Bronchial epithelial cell (primary cell): ENCODE measurements at regions not wholly inside any gene's neighbourhood (a gene's known extent, or its start where the extent isn't known, plus 50 kb on each side); places are given as distances from the start of the nearest gene placed in this dataset.

Experiments used
- DNase-seq: peaks from one replicate; pipeline ENCODE4 v3.0.0-alpha.2; 2010; ENCODE audit warnings: low read depth
- FAIRE-seq: peaks from 2 replicates; lab custom pipeline; 2011; peaks lifted over from hg19 to GRCh38; lab: Jason Lieb, UNC
- H3K27me3 ChIP-seq: 2 replicates; pipeline ENCODE4 v1.5.1; 2011; ENCODE audit warnings: low read length; ENCODE audit not compliant: control insufficient read depth, insufficient read depth
- H3K36me3 ChIP-seq: 2 replicates; pipeline ENCODE4 v1.5.1; 2011; ENCODE audit warnings: low read length; ENCODE audit not compliant: control insufficient read depth, insufficient read depth
- H3K4me3 ChIP-seq: 2 replicates; pipeline ENCODE4 v1.5.1; 2011; ENCODE audit warnings: mild to moderate bottlenecking, low read depth, low read length, control low read depth
- TF ChIP-seq, protein P1 (sequence below): IDR thresholded peaks from 2 replicates; pipeline ENCODE4 v1.5.1; 2011; ENCODE audit warnings: mild to moderate bottlenecking, moderate library complexity, low read length, control low read depth, inconsistent platforms; ENCODE audit not compliant: insufficient read depth, severe bottlenecking

DNA sequence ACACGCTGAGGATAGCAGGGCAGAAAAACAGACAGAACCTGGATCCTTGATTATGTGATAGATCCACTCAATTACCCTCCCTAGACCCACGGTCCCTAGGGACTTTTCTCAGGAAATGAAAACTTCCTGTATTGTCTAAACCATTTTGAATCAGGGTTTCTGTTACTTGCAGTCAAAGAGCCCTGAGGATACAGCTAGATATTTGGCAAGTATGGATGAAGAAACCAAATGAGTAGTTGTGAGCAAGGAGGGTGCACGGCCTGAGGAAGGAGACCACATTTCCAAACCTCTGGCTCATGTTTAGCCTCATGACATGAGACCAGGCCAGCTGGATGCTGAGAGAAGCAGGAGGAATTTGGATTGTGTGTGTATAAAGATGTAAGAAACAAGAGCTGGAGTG, 91.6 kb downstream of the MRPL14 start:
- H3K4me3 ChIP-seq = no peak overlapping the region
- TF ChIP-seq, protein P1, sequence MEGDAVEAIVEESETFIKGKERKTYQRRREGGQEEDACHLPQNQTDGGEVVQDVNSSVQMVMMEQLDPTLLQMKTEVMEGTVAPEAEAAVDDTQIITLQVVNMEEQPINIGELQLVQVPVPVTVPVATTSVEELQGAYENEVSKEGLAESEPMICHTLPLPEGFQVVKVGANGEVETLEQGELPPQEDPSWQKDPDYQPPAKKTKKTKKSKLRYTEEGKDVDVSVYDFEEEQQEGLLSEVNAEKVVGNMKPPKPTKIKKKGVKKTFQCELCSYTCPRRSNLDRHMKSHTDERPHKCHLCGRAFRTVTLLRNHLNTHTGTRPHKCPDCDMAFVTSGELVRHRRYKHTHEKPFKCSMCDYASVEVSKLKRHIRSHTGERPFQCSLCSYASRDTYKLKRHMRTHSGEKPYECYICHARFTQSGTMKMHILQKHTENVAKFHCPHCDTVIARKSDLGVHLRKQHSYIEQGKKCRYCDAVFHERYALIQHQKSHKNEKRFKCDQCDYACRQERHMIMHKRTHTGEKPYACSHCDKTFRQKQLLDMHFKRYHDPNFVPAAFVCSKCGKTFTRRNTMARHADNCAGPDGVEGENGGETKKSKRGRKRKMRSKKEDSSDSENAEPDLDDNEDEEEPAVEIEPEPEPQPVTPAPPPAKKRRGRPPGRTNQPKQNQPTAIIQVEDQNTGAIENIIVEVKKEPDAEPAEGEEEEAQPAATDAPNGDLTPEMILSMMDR = no peak
- DNase-seq = peak; percentile 65
- H3K27me3 ChIP-seq = no peaks in the 10 kb centered on the region
- FAIRE-seq = no peak
- no peaks in the 10 kb centered on the region for H3K36me3 ChIP-seq

DNA sequence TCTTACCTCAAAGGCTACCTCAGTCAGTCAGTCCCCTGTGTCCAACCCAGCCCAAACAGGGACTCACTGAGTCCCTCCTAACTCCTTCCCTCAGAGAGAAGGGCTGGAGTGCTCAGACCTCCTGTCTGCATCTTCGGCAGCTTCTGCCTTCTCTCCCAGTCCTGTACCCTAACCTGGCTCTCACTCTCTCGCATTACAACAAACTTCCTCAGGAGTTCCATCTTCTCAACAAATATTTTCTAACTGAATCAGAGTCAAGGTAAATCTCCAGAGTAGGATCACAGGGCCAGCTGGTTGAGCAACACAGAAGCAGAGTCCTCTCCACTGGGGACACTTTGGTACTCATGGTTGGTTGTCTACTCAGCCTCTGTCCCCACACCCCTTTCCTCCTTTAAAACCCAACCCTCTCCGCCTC, 92.3 kb downstream of the MRPL14 start:
- TF ChIP-seq, protein P1 = no peak
- no peaks in the 10 kb centered on the region for H3K27me3 ChIP-seq
- FAIRE-seq (no peak), DNase-seq (peak; percentile 86)
- no peak overlapping the region for H3K4me3 ChIP-seq
- no peaks in the 10 kb centered on the region for H3K36me3 ChIP-seq

DNA sequence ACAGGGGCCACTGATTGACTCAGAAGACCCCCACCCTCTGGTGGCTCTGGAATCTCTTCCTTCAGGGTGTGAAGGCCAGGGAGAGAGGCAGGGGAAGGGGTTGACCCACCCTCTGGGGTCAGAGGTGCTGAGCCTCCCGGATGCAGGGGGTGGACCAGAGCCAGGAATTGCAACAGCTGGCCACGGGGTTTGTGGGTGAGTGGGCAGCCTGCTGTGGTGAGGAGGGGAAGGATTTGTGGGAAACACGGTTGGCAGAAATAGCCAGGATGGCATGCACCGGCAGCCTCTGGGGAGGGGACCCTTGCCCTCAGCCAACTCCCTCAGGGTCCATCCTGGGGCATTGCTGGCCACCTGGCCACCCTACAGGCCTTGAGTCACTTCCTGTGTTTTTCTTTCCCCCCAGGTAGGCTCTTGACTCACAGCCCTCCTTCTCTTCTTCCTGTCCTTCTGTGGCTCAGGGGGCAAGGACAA, 92.8 kb downstream of the MRPL14 start:
- no peak overlapping the region for H3K4me3 ChIP-seq
- no peaks in the 10 kb centered on the region for H3K36me3 ChIP-seq
- TF ChIP-seq, protein P1 = no peak
- no peaks in the 10 kb centered on the region for H3K27me3 ChIP-seq
- DNase-seq (peak; percentile 75), FAIRE-seq (no peak)

DNA sequence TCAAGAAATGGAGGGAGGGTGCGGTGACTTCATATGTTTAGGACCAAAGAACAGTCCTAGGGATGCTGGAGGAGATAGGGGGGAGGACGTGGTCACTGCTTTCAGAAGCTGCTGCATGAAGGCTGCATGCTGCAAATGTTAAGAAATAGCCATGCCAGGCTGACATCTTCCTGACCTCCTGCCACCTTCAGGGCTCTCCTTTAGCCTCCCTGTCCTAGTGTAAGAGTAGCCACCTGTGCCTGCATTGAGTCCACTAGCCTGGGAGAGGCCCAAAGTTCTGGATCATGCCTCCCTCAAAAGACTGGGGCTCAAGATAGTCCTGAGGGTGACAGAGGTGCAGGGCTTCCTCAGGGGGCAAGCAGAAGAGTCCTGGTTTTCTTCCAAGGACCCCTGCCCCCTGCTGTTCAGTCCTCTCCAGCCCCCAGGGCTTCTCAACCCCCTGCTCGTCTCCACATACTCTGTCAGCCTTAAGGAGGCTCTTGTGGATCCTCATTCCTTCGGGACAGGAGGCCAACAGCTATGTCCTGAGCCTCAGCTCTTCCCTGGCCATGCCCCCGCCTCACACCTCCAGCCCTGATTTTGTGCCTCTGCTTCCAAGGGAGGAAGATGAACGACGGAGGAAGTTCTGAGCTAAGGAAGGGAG, 96.3 kb downstream of the MRPL14 start:
- Histone ChIP-seq H3K36me3 (no peaks in the 10 kb centered on the region), H3K4me3 (no peak overlapping the region), H3K27me3 (no peaks in the 10 kb centered on the region)
- DNase-seq = no peak
- TF ChIP-seq, protein P1 = no peak
- FAIRE-seq = no peak

DNA sequence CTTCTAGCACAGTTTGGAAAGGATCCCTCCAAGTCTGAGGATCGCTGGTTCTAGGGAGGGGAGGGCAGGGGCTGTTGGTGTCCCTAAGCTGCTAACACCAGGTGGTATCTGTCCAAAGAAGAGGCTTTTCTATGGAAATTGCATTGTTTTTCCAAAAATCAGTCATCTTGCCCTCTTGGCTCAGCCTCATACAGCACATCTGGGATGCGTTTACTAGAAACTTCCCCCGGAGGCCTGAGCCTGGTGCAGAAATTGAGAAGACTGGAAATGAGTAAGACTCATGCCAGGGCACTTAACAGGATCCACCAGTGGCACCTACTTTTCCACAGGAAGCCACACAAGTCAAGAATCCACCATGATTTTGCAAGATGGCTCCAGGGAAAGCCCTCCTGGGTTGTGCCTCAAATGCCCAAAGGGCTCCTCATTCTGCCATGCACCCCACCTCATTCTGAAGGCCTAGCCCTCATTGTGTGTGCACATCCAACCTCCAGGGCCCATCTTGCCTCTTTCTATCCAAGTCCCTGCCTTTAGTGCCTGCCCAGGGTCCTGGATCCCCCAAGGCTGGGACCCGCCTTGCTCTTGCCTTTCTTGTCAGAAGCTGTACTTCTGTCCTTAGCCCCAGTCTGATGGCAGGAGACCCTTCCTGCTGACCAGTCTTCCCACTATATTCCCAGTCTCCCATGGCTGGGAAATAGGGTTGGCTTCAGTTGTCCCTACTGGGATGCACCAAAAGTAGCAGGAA, 97.6 kb downstream of the MRPL14 start:
- no peak for DNase-seq

More for the DNA sequence above, 97.6 kb downstream of the MRPL14 start:
- Histone ChIP-seq H3K36me3 (no peaks in the 10 kb centered on the region), H3K4me3 (no peak overlapping the region), H3K27me3 (no peaks in the 10 kb centered on the region)
- TF ChIP-seq, protein P1 = no peak
- FAIRE-seq = no peak
